Activated CD4-positive, alpha-beta T cell treated with anti-CD3 and anti-CD28 coated beads for 1 hour (primary cell): ENCODE measurements at regions not wholly inside any gene's neighbourhood (a gene's known extent, or its start where the extent isn't known, plus 50 kb on each side); places are given as distances from the start of the nearest gene placed in this dataset.

Experiments used
- DNase-seq: peaks from one replicate; pipeline ENCODE4 v3.0.0-alpha.2; 2020

- no peak for DNase-seq
Observed at GRCh38 chr2:146158072-146158674, 1638.3 kb upstream of the ZEB2 start.

- no peak for DNase-seq
Observed at GRCh38 chr2:146147448-146148012, 1627.6 kb upstream of the ZEB2 start.

GRCh38 chr2:146143971-146144370 is 1624.1 kb upstream of the ZEB2 start:
- DNase-seq, result no peak

GRCh38 chr2:146138820-146139219 is 1618.9 kb upstream of the ZEB2 start:
- DNase-seq, result no peak

GRCh38 chr2:146135245-146135644 is 1615.3 kb upstream of the ZEB2 start:
- no peak for DNase-seq

- DNase-seq, result no peak
Observed at GRCh38 chr2:146131785-146132184, 1611.9 kb upstream of the ZEB2 start.

GRCh38 chr2:146131048-146131447 is 1611.1 kb upstream of the ZEB2 start:
- DNase-seq, result no peak

- DNase-seq, result no peak
Observed at GRCh38 chr2:146130290-146130689, 1610.4 kb upstream of the ZEB2 start.

GRCh38 chr2:146129231-146129630 is 1609.3 kb upstream of the ZEB2 start:
- DNase-seq, result no peak

- DNase-seq, result no peak
Observed at GRCh38 chr2:146128216-146128615, 1608.3 kb upstream of the ZEB2 start.

GRCh38 chr2:146125551-146125950 is 1605.6 kb upstream of the ZEB2 start:
- no peak for DNase-seq

GRCh38 chr2:146124741-146125140 is 1604.8 kb upstream of the ZEB2 start:
- no peak for DNase-seq

GRCh38 chr2:146123714-146124113 is 1603.8 kb upstream of the ZEB2 start:
- DNase-seq, result no peak

- DNase-seq, result no peak
Observed at GRCh38 chr2:146123256-146123655, 1603.3 kb upstream of the ZEB2 start.

- DNase-seq, result no peak
Observed at GRCh38 chr2:146119586-146119985, 1599.7 kb upstream of the ZEB2 start.

GRCh38 chr2:146108993-146109392 is 1589.1 kb upstream of the ZEB2 start:
- DNase-seq, result no peak

- DNase-seq, result no peak
Observed at GRCh38 chr2:146094185-146094584, 1574.3 kb upstream of the ZEB2 start.

GRCh38 chr2:146081459-146081858 is 1561.5 kb upstream of the ZEB2 start:
- DNase-seq, result no peak

GRCh38 chr2:146080925-146081324 is 1561.0 kb upstream of the ZEB2 start:
- no peak for DNase-seq

GRCh38 chr2:146079216-146079615 is 1559.3 kb upstream of the ZEB2 start:
- no peak for DNase-seq

- no peak for DNase-seq
Observed at GRCh38 chr2:146077156-146077555, 1557.2 kb upstream of the ZEB2 start.

- DNase-seq, result no peak
Observed at GRCh38 chr2:146068051-146068450, 1548.1 kb upstream of the ZEB2 start.

- no peak for DNase-seq
Observed at GRCh38 chr2:146048141-146048540, 1528.2 kb upstream of the ZEB2 start.

- DNase-seq, result no peak
Observed at GRCh38 chr2:146041274-146041910, 1521.5 kb upstream of the ZEB2 start.

GRCh38 chr2:146040051-146040450 is 1520.1 kb upstream of the ZEB2 start:
- no peak for DNase-seq
